Adrenal gland (tissue), 5 donors: ENCODE measurements at regions not wholly inside any gene's neighbourhood (a gene's known extent, or its start where the extent isn't known, plus 50 kb on each side); places are given as distances from the start of the nearest gene placed in this dataset.

ENCODE experiments used
- CTCF ChIP-seq, 6 experiments: fragments of 450-650 bp in 4 of 6; fragments of 200-600 bp in 2 of 6; sonication (generic) in 1 of 6; IDR thresholded peaks; 1 replicate in 5 of 6; 2 replicates in 1 of 6; pipeline versions ENCODE4 v1.5.1 to v1.8.0; 2016 to 2021; ENCODE audit warnings: antibody characterized with exemption in 6 of 6, mild to moderate bottlenecking in 2 of 6, moderate library complexity in 1 of 6
- POLR2A ChIP-seq, 2 donors: fragments of 450-650 bp; IDR thresholded peaks; one replicate each; pipeline ENCODE4 v1.6.1; 2017; ENCODE audit warnings: antibody characterized with exemption in 2 of 2, mild to moderate bottlenecking in 2 of 2, moderate library complexity in 1 of 2
- donor health status: DM: no; HTN: no; CAD: no.

GRCh38 chr9:95570150-95570549 lies 53.4 kb upstream of the PTCH1 start:
- TF ChIP-seq CTCF (IDR thresholded peaks at IDR 0.05) (no peak), POLR2A (IDR thresholded peaks at IDR 0.05) (no peak)
